Astrocyte (in vitro differentiated cells and primary cell): ENCODE measurements at regions not wholly inside any gene's neighbourhood (a gene's known extent, or its start where the extent isn't known, plus 50 kb on each side); places are given as distances from the start of the nearest gene placed in this dataset.

Source experiments
- DNase-seq: peaks from one replicate; pipeline ENCODE4 v3.0.0-alpha.2; 2010; ENCODE audit warnings: low read depth
- FAIRE-seq: peaks from 2 replicates; lab custom pipeline; 2011; peaks lifted over from hg19 to GRCh38; lab: Jason Lieb, UNC
- H2AFZ ChIP-seq: 2 replicates; pipeline ENCODE4 v1.6.0; 2012; ENCODE audit warnings: low read depth, low read length, inconsistent platforms
- H3K27ac ChIP-seq: 2 replicates; pipeline ENCODE4 v1.5.1; 2011; ENCODE audit warnings: low read depth, low read length, inconsistent platforms
- H3K27me3 ChIP-seq: 2 replicates; pipeline ENCODE4 v1.6.0; 2011; ENCODE audit warnings: low read length, inconsistent platforms; ENCODE audit not compliant: insufficient read depth
- H3K36me3 ChIP-seq: 2 replicates; pipeline ENCODE4 v1.5.1; 2011; ENCODE audit warnings: low read length, inconsistent platforms; ENCODE audit not compliant: insufficient read depth
- H3K4me1 ChIP-seq: 2 replicates; pipeline ENCODE4 v1.5.1; 2011; ENCODE audit warnings: low read length, inconsistent platforms; ENCODE audit not compliant: insufficient read depth
- H3K4me2 ChIP-seq: 2 replicates; pipeline ENCODE4 v1.6.0; 2012; ENCODE audit warnings: low read length, inconsistent platforms
- H3K4me3 ChIP-seq: 2 replicates; pipeline ENCODE4 v1.5.1; 2011; ENCODE audit warnings: low read depth, mild to moderate bottlenecking, low read length, inconsistent platforms; ENCODE audit not compliant: insufficient read depth
- H3K79me2 ChIP-seq: 2 replicates; pipeline ENCODE4 v1.6.0; 2012; ENCODE audit warnings: mild to moderate bottlenecking, low read length, inconsistent platforms; ENCODE audit not compliant: insufficient read depth
- H3K9ac ChIP-seq: 2 replicates; pipeline ENCODE4 v1.6.0; 2012; ENCODE audit warnings: mild to moderate bottlenecking, low read length, inconsistent platforms
- H3K9me3 ChIP-seq: 2 replicates; pipeline ENCODE4 v1.5.1; 2012; ENCODE audit warnings: low read depth, mild to moderate bottlenecking, low read length, inconsistent platforms; ENCODE audit not compliant: insufficient read depth
- H4K20me1 ChIP-seq: 2 replicates; pipeline ENCODE4 v1.6.0; 2012; ENCODE audit warnings: low read length, inconsistent platforms; ENCODE audit not compliant: insufficient read depth
- H3K27ac Mint-ChIP-seq: one replicate; pipeline ENCODE4 v1.8.0; 2021; ENCODE audit warnings: mild to moderate bottlenecking, mixed read lengths; ENCODE audit not compliant: unreplicated experiment
- H3K27me3 Mint-ChIP-seq: one replicate; pipeline ENCODE4 v1.8.0; 2021; ENCODE audit warnings: low read depth, mixed read lengths; ENCODE audit not compliant: unreplicated experiment
- H3K36me3 Mint-ChIP-seq: one replicate; pipeline ENCODE4 v1.8.0; 2021; ENCODE audit warnings: low read depth, mixed read lengths; ENCODE audit not compliant: unreplicated experiment
- H3K4me1 Mint-ChIP-seq: one replicate; pipeline ENCODE4 v1.8.0; 2021; ENCODE audit warnings: low read depth, mixed read lengths; ENCODE audit not compliant: unreplicated experiment
- H3K4me3 Mint-ChIP-seq: one replicate; pipeline ENCODE4 v1.8.0; 2021; ENCODE audit warnings: mild to moderate bottlenecking, moderate library complexity, mixed read lengths; ENCODE audit not compliant: unreplicated experiment
- H3K9me3 Mint-ChIP-seq: one replicate; pipeline ENCODE4 v1.8.0; 2021; ENCODE audit warnings: mild to moderate bottlenecking, mixed read lengths; ENCODE audit not compliant: unreplicated experiment
- EZH2 ChIP-seq: IDR thresholded peaks from 2 replicates; pipeline ENCODE4 v1.6.1; 2012; ENCODE audit warnings: mild to moderate bottlenecking, low read length, inconsistent platforms; ENCODE audit not compliant: insufficient read depth
- TF ChIP-seq, protein P1 (sequence below): IDR thresholded peaks from 2 replicates; pipeline ENCODE4 v1.5.1; 2011; ENCODE audit warnings: low read depth, mild to moderate bottlenecking, inconsistent platforms, low read length, moderate library complexity; ENCODE audit not compliant: insufficient read depth

GRCh38 chr12:28099871-28100270 is 90.4 kb upstream of the CCDC91 start:
- Mint-ChIP-seq H3K36me3 (no peaks in the 10 kb centered on the region), H3K9me3 (no peaks in the 10 kb centered on the region), H3K27ac (no peak overlapping the region), H3K27me3 (no peaks in the 10 kb centered on the region), H3K4me3 (no peak overlapping the region), H3K4me1 (peaks cover 7% of the 10 kb centered on the region)
- Histone ChIP-seq H2AFZ (no peak overlapping the region), H3K27ac (no peak overlapping the region), H3K4me3 (no peak overlapping the region), H3K79me2 (no peaks in the 10 kb centered on the region), H3K4me1 (no peaks in the 10 kb centered on the region), H3K4me2 (no peak overlapping the region), H3K9me3 (no peaks in the 10 kb centered on the region), H3K27me3 (no peaks in the 10 kb centered on the region), H3K9ac (no peak overlapping the region), H3K36me3 (no peaks in the 10 kb centered on the region), H4K20me1 (no peaks in the 10 kb centered on the region)
- TF ChIP-seq, protein P1, sequence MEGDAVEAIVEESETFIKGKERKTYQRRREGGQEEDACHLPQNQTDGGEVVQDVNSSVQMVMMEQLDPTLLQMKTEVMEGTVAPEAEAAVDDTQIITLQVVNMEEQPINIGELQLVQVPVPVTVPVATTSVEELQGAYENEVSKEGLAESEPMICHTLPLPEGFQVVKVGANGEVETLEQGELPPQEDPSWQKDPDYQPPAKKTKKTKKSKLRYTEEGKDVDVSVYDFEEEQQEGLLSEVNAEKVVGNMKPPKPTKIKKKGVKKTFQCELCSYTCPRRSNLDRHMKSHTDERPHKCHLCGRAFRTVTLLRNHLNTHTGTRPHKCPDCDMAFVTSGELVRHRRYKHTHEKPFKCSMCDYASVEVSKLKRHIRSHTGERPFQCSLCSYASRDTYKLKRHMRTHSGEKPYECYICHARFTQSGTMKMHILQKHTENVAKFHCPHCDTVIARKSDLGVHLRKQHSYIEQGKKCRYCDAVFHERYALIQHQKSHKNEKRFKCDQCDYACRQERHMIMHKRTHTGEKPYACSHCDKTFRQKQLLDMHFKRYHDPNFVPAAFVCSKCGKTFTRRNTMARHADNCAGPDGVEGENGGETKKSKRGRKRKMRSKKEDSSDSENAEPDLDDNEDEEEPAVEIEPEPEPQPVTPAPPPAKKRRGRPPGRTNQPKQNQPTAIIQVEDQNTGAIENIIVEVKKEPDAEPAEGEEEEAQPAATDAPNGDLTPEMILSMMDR = no peak
- no peak for TF ChIP-seq EZH2
- FAIRE-seq = no peak
- DNase-seq = no peak

DNA sequence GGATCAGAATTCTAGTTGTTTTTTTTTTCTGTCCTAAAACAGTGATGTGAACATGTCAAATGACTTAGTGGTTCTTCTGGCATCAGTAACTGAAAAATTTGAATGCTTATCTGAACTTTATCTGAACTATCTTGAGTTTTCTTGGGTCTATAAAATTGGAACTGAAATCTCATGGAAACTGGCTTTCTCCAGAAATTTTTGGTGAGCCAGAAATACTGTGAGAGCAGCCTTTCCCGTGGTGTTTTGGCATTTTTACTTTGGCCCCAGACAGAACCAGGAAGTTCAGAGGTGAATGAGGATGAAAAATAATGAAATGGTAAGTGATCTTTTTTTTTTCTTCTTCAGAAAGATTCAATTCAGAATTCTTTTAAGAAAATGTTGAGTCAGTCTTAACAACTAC is 89.5 kb upstream of the CCDC91 start:
- no peak for FAIRE-seq
- no peaks in the 10 kb centered on the region for H3K4me1 ChIP-seq
- H3K27me3 ChIP-seq = no peaks in the 10 kb centered on the region
- Mint-ChIP-seq H3K4me1 (peaks cover 7% of the 10 kb centered on the region), H3K27me3 (peaks cover 1% of the 10 kb centered on the region), H3K4me3 (no peak overlapping the region), H3K36me3 (no peaks in the 10 kb centered on the region), H3K27ac (no peak overlapping the region), H3K9me3 (no peaks in the 10 kb centered on the region)
- H3K4me2 ChIP-seq = no peak overlapping the region
- no peak overlapping the region for H3K27ac ChIP-seq
- H3K9me3 ChIP-seq = no peaks in the 10 kb centered on the region
- H3K79me2 ChIP-seq = no peaks in the 10 kb centered on the region
- no peak for DNase-seq
- H4K20me1 ChIP-seq = no peaks in the 10 kb centered on the region
- H3K36me3 ChIP-seq = no peaks in the 10 kb centered on the region
- no peak overlapping the region for H2AFZ ChIP-seq
- no peak overlapping the region for H3K9ac ChIP-seq
- TF ChIP-seq EZH2 = no peak
- TF ChIP-seq, protein P1 = no peak
- H3K4me3 ChIP-seq = no peak overlapping the region

DNA sequence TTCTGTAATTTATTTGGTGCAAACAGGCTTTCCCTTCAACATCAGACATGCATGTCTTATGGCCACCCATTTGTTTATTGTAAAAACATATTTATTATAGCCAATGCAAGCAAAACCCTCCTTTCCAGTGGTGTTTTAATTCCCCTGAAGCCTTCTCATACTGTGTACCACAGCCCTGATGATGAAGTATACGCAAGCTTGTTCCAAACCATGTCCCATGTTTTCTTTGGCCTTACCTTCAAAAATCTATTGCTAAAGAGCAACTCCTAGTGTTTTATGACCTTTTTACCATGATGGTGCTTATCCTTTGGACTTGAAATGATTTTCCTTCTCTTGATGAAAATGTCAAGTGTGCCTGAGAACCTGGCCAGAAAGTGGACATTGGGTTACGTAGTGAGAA is 85.9 kb upstream of the CCDC91 start:
- Mint-ChIP-seq H3K9me3 (no peaks in the 10 kb centered on the region), H3K4me1 (peaks cover 14% of the 10 kb centered on the region), H3K27me3 (peaks cover 2% of the 10 kb centered on the region), H3K27ac (no peak overlapping the region), H3K36me3 (no peaks in the 10 kb centered on the region), H3K4me3 (no peak overlapping the region)
- Histone ChIP-seq H3K9me3 (no peaks in the 10 kb centered on the region), H3K9ac (no peak overlapping the region), H3K79me2 (no peaks in the 10 kb centered on the region), H3K4me3 (no peak overlapping the region), H3K36me3 (no peaks in the 10 kb centered on the region), H3K4me1 (peaks cover 2% of the 10 kb centered on the region), H3K27me3 (no peaks in the 10 kb centered on the region), H3K27ac (no peak overlapping the region), H2AFZ (no peak overlapping the region), H4K20me1 (no peaks in the 10 kb centered on the region), H3K4me2 (no peak overlapping the region)
- no peak for FAIRE-seq
- peak; percentile 54 for DNase-seq
- no peak for TF ChIP-seq EZH2
- TF ChIP-seq, protein P1 = no peak
